GF-D8 (cell line): ENCODE measurements at regions not wholly inside any gene's neighbourhood (a gene's known extent, or its start where the extent isn't known, plus 50 kb on each side); places are given as distances from the start of the nearest gene placed in this dataset.
"Not testable (repeated sequence)": the region's sequence is repeated elsewhere in the genome, so short reads cannot be mapped to it uniquely, and the experiment has no call there.

ENCODE experiments used
- DNase-seq: peaks from one replicate; lab custom pipeline; 2025; lab: John Stamatoyannopoulos, UW

GRCh38 chr6:80544976-80545722 is 438.7 kb downstream of the BCKDHB start:
- DNase-seq: no peak

GRCh38 chr6:80544555-80544954 is 438.1 kb downstream of the BCKDHB start:
- DNase-seq: no peak

- no peak for DNase-seq
Measured at GRCh38 chr6:80543598-80544222, 437.2 kb downstream of the BCKDHB start.

- DNase-seq: no peak
Measured at GRCh38 chr6:80543151-80543550, 436.7 kb downstream of the BCKDHB start.

- no peak for DNase-seq
Measured at GRCh38 chr6:80541886-80542285, 435.4 kb downstream of the BCKDHB start.

GRCh38 chr6:80541181-80541580 is 434.7 kb downstream of the BCKDHB start:
- no peak for DNase-seq

GRCh38 chr6:80540700-80541099 is 434.2 kb downstream of the BCKDHB start:
- DNase-seq: no peak

GRCh38 chr6:80537118-80537972 is 430.9 kb downstream of the BCKDHB start:
- DNase-seq: no peak

GRCh38 chr6:80535914-80536565 is 429.6 kb downstream of the BCKDHB start:
- DNase-seq: no peak

GRCh38 chr6:80531681-80532619 is 425.5 kb downstream of the BCKDHB start:
- no peak for DNase-seq

- no peak for DNase-seq
Measured at GRCh38 chr6:80530103-80530502, 423.6 kb downstream of the BCKDHB start.

GRCh38 chr6:80528115-80528514 is 421.6 kb downstream of the BCKDHB start:
- DNase-seq: no peak

GRCh38 chr6:80527552-80528052 is 421.1 kb downstream of the BCKDHB start:
- DNase-seq: no peak

GRCh38 chr6:80523531-80523997 is 417.1 kb downstream of the BCKDHB start:
- no peak for DNase-seq

GRCh38 chr6:80523010-80523409 is 416.5 kb downstream of the BCKDHB start:
- DNase-seq: no peak

GRCh38 chr6:80522576-80522975 is 416.1 kb downstream of the BCKDHB start:
- no peak for DNase-seq

- no peak for DNase-seq
Measured at GRCh38 chr6:80519811-80520594, 413.5 kb downstream of the BCKDHB start.

- DNase-seq: no peak
Measured at GRCh38 chr6:80517525-80517924, 411.1 kb downstream of the BCKDHB start.

GRCh38 chr6:80510521-80510920 is 404.1 kb downstream of the BCKDHB start:
- DNase-seq: not testable (repeated sequence)
